ENCODE measurements at regions not wholly inside any gene's neighbourhood (a gene's known extent, or its start where the extent isn't known, plus 50 kb on each side); places are given as distances from the start of the nearest gene placed in this dataset.
"Not testable (repeated sequence)": the region's sequence is repeated elsewhere in the genome, so short reads cannot be mapped to it uniquely, and the experiment has no call there.

- intact Hi-C loops (cut with DNase I) = no loop called here
These were observed 149.9 kb upstream of the RASGRP1 start for GRCh38 chr15:38714309-38715072.

GRCh38 chr15:38720893-38721567 is 156.4 kb upstream of the RASGRP1 start:
- DNase-seq = no peak
- intact Hi-C loops (cut with DNase I) = no loop called here

More at GRCh38 chr15:38714309-38715072, 149.9 kb upstream of the RASGRP1 start:
- DNase-seq = no peak

- no peak for DNase-seq
- intact Hi-C loops (cut with DNase I) = no loop called here
These were observed 156.9 kb upstream of the RASGRP1 start for GRCh38 chr15:38721568-38721945.

GRCh38 chr15:38722236-38722635 is 157.6 kb upstream of the RASGRP1 start:
- intact Hi-C loops (cut with DNase I) = no loop called here
- no peak for DNase-seq

- intact Hi-C loops (cut with DNase I) = no loop called here
- DNase-seq = no peak
These were observed 160.2 kb upstream of the RASGRP1 start for GRCh38 chr15:38724827-38725226.

GRCh38 chr15:38726187-38726586 is 161.6 kb upstream of the RASGRP1 start:
- DNase-seq = no peak
- intact Hi-C loops (cut with DNase I) = no loop called here

- no peak for DNase-seq
- intact Hi-C loops (cut with DNase I) = no loop called here
These were observed 168.7 kb upstream of the RASGRP1 start for GRCh38 chr15:38733331-38733730.

GRCh38 chr15:38740206-38740605 is 175.6 kb upstream of the RASGRP1 start:
- DNase-seq = no peak
- intact Hi-C loops (cut with DNase I) = no loop called here

- DNase-seq = no peak
- intact Hi-C loops (cut with DNase I) = no loop called here
These were observed 178.5 kb upstream of the RASGRP1 start for GRCh38 chr15:38743147-38743546.

DNA sequence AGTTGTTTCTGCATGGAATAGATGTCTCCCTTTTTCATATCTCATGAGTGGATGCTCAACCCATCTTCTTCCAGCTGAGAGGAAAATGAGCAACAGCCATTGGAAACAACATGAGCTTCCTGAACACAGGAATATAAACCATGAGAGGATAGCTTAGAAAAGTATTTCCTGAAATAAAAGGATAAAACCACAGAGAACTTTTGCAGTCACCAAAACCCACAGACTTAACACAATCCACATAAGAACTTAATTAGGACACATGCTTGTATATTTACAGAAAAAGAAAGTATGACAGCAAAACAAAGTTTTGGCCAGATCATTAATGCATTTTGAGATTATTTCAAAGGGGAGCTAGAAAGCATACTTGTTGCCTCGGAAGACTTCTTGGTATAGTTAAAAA is 180.5 kb upstream of the RASGRP1 start:
- DNase-seq = no peak
- intact Hi-C loops (cut with DNase I) = no loop called here

DNA sequence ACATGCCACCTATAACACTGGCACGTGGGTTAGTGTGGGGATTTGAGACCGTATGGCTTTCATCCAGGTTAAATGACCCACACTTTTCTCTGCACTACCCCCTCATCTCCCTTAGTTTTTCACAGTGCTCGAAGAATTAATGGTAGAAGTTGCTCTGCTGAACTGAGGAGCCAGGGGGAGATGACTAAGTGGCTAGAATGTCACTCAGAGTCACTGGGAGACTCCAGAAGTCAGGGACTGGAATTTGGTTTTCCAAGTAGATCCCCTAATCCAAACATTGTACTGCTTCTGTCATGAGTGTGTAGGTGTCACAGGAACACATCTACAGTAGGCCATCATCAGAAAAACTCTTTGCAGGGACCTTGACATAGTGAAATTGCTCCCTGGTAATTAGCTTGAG is 181.0 kb upstream of the RASGRP1 start:
- intact Hi-C loops (cut with DNase I) = no loop called here
- DNase-seq = no peak

DNA sequence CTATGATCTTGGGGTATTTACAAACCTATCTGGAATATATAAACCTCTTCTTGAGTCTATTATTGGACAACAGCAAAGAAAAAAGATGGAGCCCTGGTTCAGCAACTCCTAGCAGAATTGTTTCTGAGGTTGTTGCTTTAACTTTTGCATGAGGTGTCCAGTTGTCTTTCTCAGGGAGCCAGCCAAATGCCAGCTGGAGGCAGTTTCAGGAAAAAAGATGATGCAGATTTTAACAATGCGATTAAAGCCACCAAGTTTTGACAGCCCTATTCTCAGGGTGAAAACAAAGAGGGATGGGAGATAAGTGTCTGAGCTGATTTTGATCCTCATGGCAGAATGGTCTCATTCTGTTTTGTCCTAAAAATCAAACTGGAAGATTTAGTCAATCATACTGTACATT is 181.6 kb upstream of the RASGRP1 start:
- intact Hi-C loops (cut with DNase I) = no loop called here
- no peak for DNase-seq

- no peak for DNase-seq
- intact Hi-C loops (cut with DNase I) = no loop called here
These were observed 184.1 kb upstream of the RASGRP1 start for GRCh38 chr15:38748710-38749109.

DNA sequence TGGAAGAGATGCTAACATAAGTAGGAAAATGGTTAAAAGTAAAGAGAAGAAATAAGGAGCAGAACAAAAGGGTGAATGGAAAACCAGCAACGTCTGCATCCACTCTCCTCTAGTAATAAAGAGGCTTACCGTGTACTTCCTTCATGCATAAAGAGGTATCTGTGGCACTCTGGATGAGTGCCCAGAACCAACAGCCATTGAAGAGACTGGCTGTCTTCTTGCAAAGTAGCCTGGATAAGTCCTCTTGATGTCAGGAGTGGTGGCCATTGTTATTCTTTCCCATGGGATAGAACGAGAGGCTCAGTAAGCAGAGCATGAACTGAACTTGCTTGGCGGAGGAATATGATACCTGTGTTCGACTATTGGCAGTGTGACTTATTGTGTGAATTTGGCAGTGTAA is 186.2 kb upstream of the RASGRP1 start:
- intact Hi-C loops (cut with DNase I) = no loop called here
- no peak for DNase-seq

DNA sequence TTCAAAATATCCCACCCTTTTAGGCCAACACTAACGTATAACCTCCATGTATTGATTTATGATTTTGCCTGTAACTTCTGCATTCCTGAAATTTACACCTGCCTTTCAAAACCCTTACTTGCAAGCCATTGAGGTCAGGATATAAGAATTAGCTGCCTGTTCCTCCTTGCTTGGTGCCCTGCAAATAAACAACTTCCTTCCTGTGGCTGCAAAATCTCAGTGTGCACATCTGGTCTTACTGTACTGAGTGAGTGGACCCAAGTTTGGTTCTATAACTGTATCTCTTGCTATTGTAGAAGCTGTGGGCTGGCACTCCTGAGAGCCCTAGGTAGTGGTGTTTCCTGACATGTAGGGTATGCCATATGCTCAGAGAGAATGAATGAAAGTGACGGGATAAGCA is 191.1 kb upstream of the RASGRP1 start:
- DNase-seq = no peak
- intact Hi-C loops (cut with DNase I) = no loop called here

DNA sequence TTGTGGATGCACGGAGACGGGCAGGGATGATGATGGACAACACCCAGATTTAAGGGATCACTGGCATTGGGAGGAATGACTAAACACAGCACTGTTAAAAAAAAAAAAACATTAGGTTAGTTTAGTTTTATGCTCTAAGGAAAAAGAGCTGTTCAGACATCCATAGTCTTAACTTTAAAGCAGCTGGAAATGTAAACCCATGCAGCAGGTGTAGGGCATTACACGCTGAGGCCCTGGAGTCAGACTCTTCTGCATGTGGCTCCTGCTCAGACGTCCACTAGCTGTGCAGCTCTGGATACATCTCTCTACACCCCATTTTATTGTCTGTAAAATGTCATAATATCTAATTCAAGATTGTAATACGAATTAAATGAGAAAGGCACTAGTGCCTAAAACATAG is 191.8 kb upstream of the RASGRP1 start:
- DNase-seq = no peak
- intact Hi-C loops (cut with DNase I) = no loop called here

GRCh38 chr15:38758043-38758442 is 193.4 kb upstream of the RASGRP1 start:
- no peak for DNase-seq
- intact Hi-C loops (cut with DNase I) = no loop called here

DNA sequence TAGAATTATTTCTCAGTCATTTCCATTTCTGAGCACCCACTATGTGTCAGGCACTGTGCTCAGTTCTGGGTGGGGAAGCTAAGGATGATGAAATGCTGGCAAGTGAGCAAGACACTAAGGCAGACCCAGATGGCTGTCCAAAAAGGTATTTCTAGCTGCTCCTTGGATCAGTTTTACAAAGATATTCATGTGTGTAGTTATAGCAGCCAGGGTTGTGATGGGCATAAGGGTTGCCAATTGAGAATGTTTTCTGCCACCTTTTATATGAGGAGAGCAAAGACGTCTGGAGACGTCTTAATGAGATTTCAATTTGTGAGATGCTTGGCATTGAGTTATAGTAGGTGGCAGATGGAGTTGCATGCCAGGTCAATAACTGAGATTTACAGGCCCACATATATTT is 197.1 kb upstream of the RASGRP1 start:
- no peak for DNase-seq
- intact Hi-C loops (cut with DNase I) = no loop called here

DNA sequence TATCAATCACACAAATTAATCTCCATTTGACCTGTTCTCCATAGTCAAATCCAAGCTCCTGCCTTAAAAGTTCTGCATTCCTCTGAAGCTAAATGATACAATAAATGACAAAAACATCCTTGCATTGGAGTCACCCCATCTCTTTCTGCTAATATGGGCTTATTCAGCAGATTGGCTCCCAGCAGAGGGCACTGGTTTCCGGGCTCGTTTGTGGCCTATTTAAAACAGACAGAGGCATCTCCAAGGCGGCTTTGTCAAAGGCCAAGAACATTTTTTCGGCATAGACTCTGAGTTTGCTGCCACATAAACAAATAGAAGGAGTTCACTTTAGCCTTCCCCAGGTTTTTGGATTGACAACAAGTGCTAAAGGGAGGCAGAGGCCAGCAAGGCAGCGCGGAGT is 204.4 kb upstream of the RASGRP1 start:
- no peak for DNase-seq
- intact Hi-C loops (cut with DNase I) = no loop called here

- no peak for DNase-seq
- intact Hi-C loops (cut with DNase I) = no loop called here
These were observed 204.9 kb upstream of the RASGRP1 start for GRCh38 chr15:38769492-38769891.

DNA sequence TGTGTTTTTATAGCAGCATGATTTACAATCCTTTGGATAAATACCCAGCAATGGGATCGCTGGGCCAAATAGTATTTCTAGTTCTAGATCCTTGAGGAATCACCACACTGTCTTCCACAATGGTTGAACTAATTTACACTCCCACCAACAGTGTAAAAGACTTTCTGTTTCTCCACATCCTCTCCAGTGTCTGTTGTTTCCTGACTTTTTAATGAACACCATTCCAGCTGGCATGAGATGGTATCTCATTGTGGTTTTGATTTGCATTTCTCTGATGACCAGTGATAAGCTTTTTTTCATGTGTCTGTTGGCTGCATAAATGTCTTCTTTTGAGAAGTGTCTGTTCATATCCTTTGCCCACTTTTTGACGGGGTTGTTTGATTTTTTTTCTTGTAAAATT is 209.5 kb upstream of the RASGRP1 start:
- intact Hi-C loops (cut with DNase I) = not testable (repeated sequence)

GRCh38 chr15:38781196-38781595 is 216.6 kb upstream of the RASGRP1 start:
- intact Hi-C loops (cut with DNase I) = no loop called here
- DNase-seq = no peak

More for the DNA sequence above, 209.5 kb upstream of the RASGRP1 start:
- not testable (repeated sequence) for DNase-seq

Measured in posterior cingulate gyrus (tissue), 11 donors.